ENCODE measurements at regions not wholly inside any gene's neighbourhood (a gene's known extent, or its start where the extent isn't known, plus 50 kb on each side); places are given as distances from the start of the nearest gene placed in this dataset.

GRCh38 chr5:60229691-60230185, 336.2 kb upstream of the PDE4D start:
- Histone ChIP-seq H3K36me3 (ENCODE audit: control insufficient read depth in 2 of 2, extremely low read depth in 1 of 2, insufficient read depth in 2 of 2, low read length in 2 of 2) (no peaks in the 10 kb centered on the region), H3K79me2 (ENCODE audit: control insufficient read depth, insufficient read depth, low read length) (no peaks in the 10 kb centered on the region), H4K20me1 (replicated peaks; ENCODE audit: control insufficient read depth, extremely low read depth, insufficient read depth, low read length) (no peaks in the 10 kb centered on the region), H3K4me2 (ENCODE audit: insufficient read depth, low read length) (no peak overlapping the region), H3K27me3 (ENCODE audit: control insufficient read depth in 2 of 2, insufficient read depth in 2 of 2, low read length in 2 of 2) (peaks cover 3 to 4% of the 10 kb centered on the region in 2 experiments), H3K9ac (replicated peaks; ENCODE audit: extremely low read depth, insufficient read depth, low read length) (no peak overlapping the region), H2AFZ (ENCODE audit: low read depth, low read length) (no peak overlapping the region), H3K9me3 (replicated peaks; ENCODE audit: control insufficient read depth, insufficient read depth, low read length) (no peaks in the 10 kb centered on the region), H3K4me1 (ENCODE audit: control insufficient read depth, extremely low read depth, insufficient read depth, low read length) (no peaks in the 10 kb centered on the region), H3K4me3 (replicated peaks in 1 of 3; ENCODE audit: insufficient read depth in 1 of 3, low read depth in 1 of 3, low read length in 3 of 3) (no peak overlapping the region), H3K27ac (ENCODE audit: insufficient read depth, low read depth, low read length) (no peak overlapping the region), H3K9me1 (replicated peaks; ENCODE audit: control insufficient read depth, extremely low read depth, insufficient read depth, low read length) (no peaks in the 10 kb centered on the region)
- BruUV-seq (replicated peaks): no TSS peak
- dilution Hi-C loops (cut with MboI; ENCODE audit: extremely low pct_ligation_motif_present, low sequenced_read_pairs) (no loop called here), intact Hi-C loops (cut with micrococcal nuclease) (no loop called here)
- CTCF ChIA-PET: interaction anchor here (1.2 to 1.7 kb wide), 2 partner anchors 20 to 61 kb away, joined by 3 to 4 read pairs; no protein-coding TSS in a partner anchor
- POLR2A ChIA-PET: no interaction called here
- no peak for DNase-seq (ENCODE audit: low read depth, low spot score)
- TF ChIP-seq EZH2 (IDR thresholded peaks at IDR 0.05; ENCODE audit: borderline replicate concordance, low read depth, low read length, severe bottlenecking): no peak
- TF ChIP-seq JUN (IDR thresholded peaks at IDR 0.05; ENCODE audit: borderline replicate concordance, insufficient read depth, insufficient read length, low read depth): no peak
- no peak for TF ChIP-seq GATA2 (IDR thresholded peaks at IDR 0.05; ENCODE audit: insufficient read depth, insufficient read length, low read depth, low read length)
- no peak for TF ChIP-seq POLR2A (IDR thresholded peaks at IDR 0.05; ENCODE audit: low read depth, low read length)
- TF ChIP-seq CTCF (IDR thresholded peaks at IDR 0.05; ENCODE audit: extremely low read depth in 1 of 2, insufficient read depth in 1 of 2, low read depth in 1 of 2, low read length in 2 of 2): no peak
- TF ChIP-seq MYC (IDR thresholded peaks at IDR 0.05; ENCODE audit: low read depth, low read length): no peak
- TF ChIP-seq FOS (IDR thresholded peaks at IDR 0.05; ENCODE audit: borderline replicate concordance, insufficient read depth, low read length): no peak
- TF ChIP-seq POLR2AphosphoS5 (IDR thresholded peaks at IDR 0.05; ENCODE audit: insufficient read depth, low read depth, low read length): no peak
- no peak for TF ChIP-seq MAX (IDR thresholded peaks at IDR 0.05; ENCODE audit: insufficient read depth, insufficient read length)
- FAIRE-seq: no peak

Data from endothelial cell of umbilical vein (primary cell).